Liver (tissue), 8 donors: ENCODE measurements at regions not wholly inside any gene's neighbourhood (a gene's known extent, or its start where the extent isn't known, plus 50 kb on each side); places are given as distances from the start of the nearest gene placed in this dataset.

Experiments
- DNase-seq: peaks from one replicate; pipeline ENCODE4 v3.0.0-alpha.2; 2017; ENCODE audit warnings: low spot score
- H3K27ac ChIP-seq, 2 donors: one replicate each; pipeline ENCODE4 v1.7.0; 2013; ENCODE audit warnings: inconsistent platforms in 2 of 2, low read length in 2 of 2, control low read depth in 1 of 2, low read depth in 1 of 2, mild to moderate bottlenecking in 1 of 2
- H3K27me3 ChIP-seq, 4 donors: one replicate each; pipeline versions ENCODE4 v1.6.1 to v1.7.0; 2013; ENCODE audit warnings: low read length in 3 of 4, inconsistent platforms in 1 of 4, mild to moderate bottlenecking in 1 of 4, moderate library complexity in 1 of 4; ENCODE audit not compliant: control insufficient read depth in 4 of 4, insufficient read depth in 4 of 4
- H3K36me3 ChIP-seq, 4 donors: one replicate each; pipeline versions ENCODE4 v1.6.1 to v1.7.0; 2013; ENCODE audit warnings: low read length in 3 of 4, mild to moderate bottlenecking in 3 of 4, low read depth in 1 of 4, moderate library complexity in 1 of 4; ENCODE audit not compliant: control insufficient read depth in 4 of 4, insufficient read depth in 3 of 4
- H3K4me1 ChIP-seq, 4 donors: one replicate each; pipeline versions ENCODE4 v1.6.1 to v1.7.0; 2013; ENCODE audit warnings: low read length in 3 of 4, mild to moderate bottlenecking in 3 of 4, moderate library complexity in 1 of 4; ENCODE audit not compliant: control insufficient read depth in 4 of 4, insufficient read depth in 4 of 4
- H3K4me3 ChIP-seq, 3 donors: one replicate each; pipeline versions ENCODE4 v1.6.1 to v1.7.0; 2013; ENCODE audit warnings: low read length in 3 of 3, control low read depth in 1 of 3, low read depth in 1 of 3, mild to moderate bottlenecking in 1 of 3
- H3K9ac ChIP-seq, 2 donors: one replicate each; pipeline ENCODE4 v1.7.0; 2013; ENCODE audit warnings: low read length in 2 of 2, mild to moderate bottlenecking in 2 of 2, moderate library complexity in 2 of 2, control low read depth in 1 of 2, low read depth in 1 of 2
- H3K9me3 ChIP-seq, 4 donors: one replicate each; pipeline versions ENCODE4 v1.6.1 to v1.7.0; 2013; ENCODE audit warnings: low read length in 3 of 4; ENCODE audit not compliant: control insufficient read depth in 4 of 4
- FOXA1 ChIP-seq: IDR thresholded peaks from 2 replicates; pipeline ENCODE4 v1.6.1; 2016; ENCODE audit warnings: antibody characterized with exemption
- GABPA ChIP-seq, 2 donors: IDR thresholded peaks in 1 of 2; conservative IDR thresholded peaks in 1 of 2; 2 replicates each; pipeline ENCODE4 v1.6.1; 2016; ENCODE audit warnings: antibody characterized with exemption in 2 of 2, mild to moderate bottlenecking in 1 of 2, moderate library complexity in 1 of 2
- HNF4A ChIP-seq, 2 donors: conservative IDR thresholded peaks; 2 replicates each; pipeline ENCODE4 v1.6.1; 2016; ENCODE audit warnings: antibody characterized with exemption in 2 of 2, mild to moderate bottlenecking in 2 of 2
- HNF4G ChIP-seq: IDR thresholded peaks from 2 replicates; pipeline ENCODE4 v1.6.1; 2016; ENCODE audit warnings: antibody characterized with exemption
- JUND ChIP-seq, 2 donors: IDR thresholded peaks; 2 replicates each; pipeline ENCODE4 v1.6.1; 2016; ENCODE audit warnings: antibody characterized with exemption in 2 of 2
- NR2F2 ChIP-seq: IDR thresholded peaks from 2 replicates; pipeline ENCODE4 v1.6.1; 2016; ENCODE audit warnings: antibody characterized with exemption
- RAD21 ChIP-seq, 2 donors: IDR thresholded peaks; 2 replicates each; pipeline ENCODE4 v1.6.1; 2016; ENCODE audit warnings: antibody characterized with exemption in 2 of 2, mild to moderate bottlenecking in 2 of 2
- RXRA ChIP-seq, 2 donors: IDR thresholded peaks; 2 replicates each; pipeline ENCODE4 v1.6.1; 2017 to 2018; ENCODE audit warnings: antibody characterized with exemption in 2 of 2, mild to moderate bottlenecking in 1 of 2
- SP1 ChIP-seq: IDR thresholded peaks from 2 replicates; pipeline ENCODE4 v1.6.1; 2018; ENCODE audit warnings: antibody characterized with exemption, mild to moderate bottlenecking
- YY1 ChIP-seq: IDR thresholded peaks from 2 replicates; pipeline ENCODE4 v1.6.1; 2016; ENCODE audit warnings: antibody characterized with exemption, mild to moderate bottlenecking
- WGBS: extraction: QIAGEN DNeasy Blood & Tissue Kit; methylation state at CpG from one replicate; pipeline ENCODE4 v1.1.7; 2013; 5-methylcytosine and 5-hydroxymethylcytosine counted together
- TF ChIP-seq, protein P1 (sequence below): IDR thresholded peaks from 2 replicates; pipeline ENCODE4 v1.6.1; 2016; ENCODE audit warnings: antibody characterized with exemption
- TF ChIP-seq, protein P2 (sequence below): IDR thresholded peaks from 2 replicates; pipeline ENCODE4 v1.6.1; 2016; ENCODE audit warnings: antibody characterized with exemption
- TF ChIP-seq, protein P3 (sequence below): IDR thresholded peaks from 2 replicates; pipeline ENCODE4 v1.6.1; 2016; ENCODE audit warnings: antibody characterized with exemption
- TF ChIP-seq, protein P4 (sequence below): fragments of 150-350 bp; IDR thresholded peaks from 2 replicates; pipeline ENCODE4 v1.5.1; 2017; ENCODE audit warnings: improper control_type of control experiment, low read depth, low read length; ENCODE audit not compliant: missing input control
- donor health status: healthy.
- donor health status: healthy.
- donor health status: healthy.
- donor health status: healthy.
- donor health status: healthy.

DNA sequence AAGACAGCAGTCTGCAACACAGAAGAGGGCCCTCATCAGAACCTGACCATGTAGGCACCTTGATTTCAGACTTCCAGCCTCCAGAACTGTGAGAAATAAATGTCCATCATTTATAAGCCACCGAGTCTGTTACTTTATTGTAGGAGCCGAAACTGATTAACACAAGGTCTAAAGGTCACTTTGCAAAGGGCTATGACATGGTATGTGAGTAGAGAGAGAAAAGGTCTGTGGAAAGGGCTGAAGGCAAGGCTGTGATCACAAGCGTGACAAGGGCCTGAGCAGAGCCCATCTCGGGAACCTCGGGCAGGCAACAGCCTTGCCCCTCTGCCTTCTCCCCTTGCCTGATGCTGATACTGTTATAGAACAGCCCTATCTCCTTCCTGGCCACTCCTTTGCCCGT is 73.4 kb upstream of the TEAD1 start (continued):
- TF ChIP-seq, protein P1, sequence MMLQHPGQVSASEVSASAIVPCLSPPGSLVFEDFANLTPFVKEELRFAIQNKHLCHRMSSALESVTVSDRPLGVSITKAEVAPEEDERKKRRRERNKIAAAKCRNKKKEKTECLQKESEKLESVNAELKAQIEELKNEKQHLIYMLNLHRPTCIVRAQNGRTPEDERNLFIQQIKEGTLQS = no peak
- TF ChIP-seq SP1 = peak; percentile 81

DNA sequence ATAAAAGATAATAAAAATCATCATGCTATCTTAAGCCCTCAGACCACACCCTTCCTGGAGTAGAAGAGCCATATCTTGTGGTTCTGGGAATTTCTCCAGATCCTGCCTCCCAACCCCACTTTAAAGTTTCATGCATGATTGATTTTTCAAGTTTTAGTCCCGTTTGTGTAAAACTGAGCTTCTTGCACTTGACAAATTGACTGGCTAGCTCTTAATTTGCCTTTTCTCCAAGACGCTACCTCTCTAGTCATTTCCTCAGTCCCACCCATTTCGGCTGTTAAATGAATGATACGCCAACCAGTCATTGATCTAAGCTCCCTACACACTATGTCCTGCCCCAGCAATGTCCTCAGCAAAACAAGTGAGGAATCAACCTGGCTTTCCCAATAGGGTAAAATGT is 71.8 kb upstream of the TEAD1 start:
- Histone ChIP-seq H3K9ac (no peak overlapping the region), H3K36me3 (no peaks in the 10 kb centered on the region), H3K9me3 (no peaks in the 10 kb centered on the region), H3K27ac (no peak overlapping the region), H3K4me1 (peaks cover 0 to 5% (median 2%) of the 10 kb centered on the region in 4 donors), H3K4me3 (no peak overlapping the region), H3K27me3 (no peaks in the 10 kb centered on the region)
- DNase-seq = no peak
- WGBS = 85% methylated on average over 4 of the region's 4 CpGs
- no peak for TF ChIP-seq RXRA (IDR thresholded peaks at IDR 0.05)
- TF ChIP-seq YY1 = no peak
- TF ChIP-seq HNF4A (conservative IDR thresholded peaks at IDR 0.05) = no peak
- TF ChIP-seq, protein P1 = no peak
- TF ChIP-seq, protein P2, sequence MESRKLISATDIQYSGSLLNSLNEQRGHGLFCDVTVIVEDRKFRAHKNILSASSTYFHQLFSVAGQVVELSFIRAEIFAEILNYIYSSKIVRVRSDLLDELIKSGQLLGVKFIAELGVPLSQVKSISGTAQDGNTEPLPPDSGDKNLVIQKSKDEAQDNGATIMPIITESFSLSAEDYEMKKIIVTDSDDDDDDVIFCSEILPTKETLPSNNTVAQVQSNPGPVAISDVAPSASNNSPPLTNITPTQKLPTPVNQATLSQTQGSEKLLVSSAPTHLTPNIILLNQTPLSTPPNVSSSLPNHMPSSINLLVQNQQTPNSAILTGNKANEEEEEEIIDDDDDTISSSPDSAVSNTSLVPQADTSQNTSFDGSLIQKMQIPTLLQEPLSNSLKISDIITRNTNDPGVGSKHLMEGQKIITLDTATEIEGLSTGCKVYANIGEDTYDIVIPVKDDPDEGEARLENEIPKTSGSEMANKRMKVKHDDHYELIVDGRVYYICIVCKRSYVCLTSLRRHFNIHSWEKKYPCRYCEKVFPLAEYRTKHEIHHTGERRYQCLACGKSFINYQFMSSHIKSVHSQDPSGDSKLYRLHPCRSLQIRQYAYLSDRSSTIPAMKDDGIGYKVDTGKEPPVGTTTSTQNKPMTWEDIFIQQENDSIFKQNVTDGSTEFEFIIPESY = no peak
- no peak for TF ChIP-seq SP1
- no peak for TF ChIP-seq GABPA (IDR thresholded peaks at IDR 0.05 in 1 of 2, conservative IDR thresholded peaks at IDR 0.05 in 1 of 2)
- no peak for TF ChIP-seq HNF4G
- TF ChIP-seq, protein P3, sequence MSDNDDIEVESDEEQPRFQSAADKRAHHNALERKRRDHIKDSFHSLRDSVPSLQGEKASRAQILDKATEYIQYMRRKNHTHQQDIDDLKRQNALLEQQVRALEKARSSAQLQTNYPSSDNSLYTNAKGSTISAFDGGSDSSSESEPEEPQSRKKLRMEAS = no peak
- no peak for TF ChIP-seq FOXA1
- TF ChIP-seq, protein P4, sequence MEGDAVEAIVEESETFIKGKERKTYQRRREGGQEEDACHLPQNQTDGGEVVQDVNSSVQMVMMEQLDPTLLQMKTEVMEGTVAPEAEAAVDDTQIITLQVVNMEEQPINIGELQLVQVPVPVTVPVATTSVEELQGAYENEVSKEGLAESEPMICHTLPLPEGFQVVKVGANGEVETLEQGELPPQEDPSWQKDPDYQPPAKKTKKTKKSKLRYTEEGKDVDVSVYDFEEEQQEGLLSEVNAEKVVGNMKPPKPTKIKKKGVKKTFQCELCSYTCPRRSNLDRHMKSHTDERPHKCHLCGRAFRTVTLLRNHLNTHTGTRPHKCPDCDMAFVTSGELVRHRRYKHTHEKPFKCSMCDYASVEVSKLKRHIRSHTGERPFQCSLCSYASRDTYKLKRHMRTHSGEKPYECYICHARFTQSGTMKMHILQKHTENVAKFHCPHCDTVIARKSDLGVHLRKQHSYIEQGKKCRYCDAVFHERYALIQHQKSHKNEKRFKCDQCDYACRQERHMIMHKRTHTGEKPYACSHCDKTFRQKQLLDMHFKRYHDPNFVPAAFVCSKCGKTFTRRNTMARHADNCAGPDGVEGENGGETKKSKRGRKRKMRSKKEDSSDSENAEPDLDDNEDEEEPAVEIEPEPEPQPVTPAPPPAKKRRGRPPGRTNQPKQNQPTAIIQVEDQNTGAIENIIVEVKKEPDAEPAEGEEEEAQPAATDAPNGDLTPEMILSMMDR = no peak
- no peak for TF ChIP-seq JUND (IDR thresholded peaks at IDR 0.05)
- TF ChIP-seq RAD21 (IDR thresholded peaks at IDR 0.05) = no peak

DNA sequence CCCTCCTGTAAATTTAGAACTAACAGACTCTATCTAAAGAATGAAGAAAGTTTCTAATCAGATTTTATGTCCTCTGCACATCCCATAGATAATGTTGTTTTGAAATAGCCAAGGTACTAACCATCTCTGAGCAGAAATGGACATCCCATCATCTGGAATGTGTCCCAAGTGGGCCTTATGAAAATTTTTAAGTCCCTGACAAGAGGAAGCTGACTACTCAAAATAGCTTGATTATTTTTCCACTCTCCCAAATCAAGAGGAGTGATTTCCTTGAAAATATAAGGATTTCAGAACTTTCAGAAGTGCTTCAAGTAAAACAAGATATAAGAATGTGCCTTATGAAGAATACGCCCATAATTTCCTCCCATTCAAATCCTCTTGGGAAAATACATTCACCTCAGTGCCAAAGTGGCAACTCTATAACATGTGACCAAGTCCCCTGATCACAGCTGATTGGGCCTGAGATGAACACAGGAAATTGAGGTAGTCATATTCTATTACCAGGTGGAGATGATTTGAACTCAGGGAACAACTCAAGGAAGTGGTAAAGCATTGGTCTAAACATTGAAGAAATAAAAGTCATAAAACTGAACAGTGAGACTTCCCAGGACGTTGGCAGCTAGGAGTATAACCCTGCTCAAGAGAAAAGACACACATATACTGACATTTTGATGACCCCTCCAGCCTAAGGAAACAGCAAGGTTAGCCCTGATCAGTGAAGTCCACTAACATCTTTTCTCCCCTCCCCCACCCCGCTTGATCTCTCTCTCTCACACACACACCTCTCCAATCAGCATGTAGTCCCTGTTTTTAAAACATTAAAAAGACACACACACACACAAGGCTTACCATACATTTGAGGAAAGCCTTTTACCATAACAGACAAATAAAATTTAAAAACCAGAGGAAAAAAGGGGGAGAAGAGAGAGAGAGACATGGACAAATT is 70.8 kb upstream of the TEAD1 start:
- Histone ChIP-seq H3K9ac (no peak overlapping the region), H3K27me3 (no peaks in the 10 kb centered on the region), H3K4me1 (peaks cover 0 to 5% (median 2%) of the 10 kb centered on the region in 4 donors), H3K4me3 (no peak overlapping the region), H3K36me3 (no peaks in the 10 kb centered on the region), H3K9me3 (no peaks in the 10 kb centered on the region), H3K27ac (no peak overlapping the region)
- TF ChIP-seq NR2F2 (no peak), YY1 (no peak)
- DNase-seq = no peak
- 83% methylated on average over 3 of the region's 3 CpGs for WGBS
